ENCODE measurements at regions not wholly inside any gene's neighbourhood (a gene's known extent, or its start where the extent isn't known, plus 50 kb on each side); places are given as distances from the start of the nearest gene placed in this dataset.
"Not testable (repeated sequence)": the region's sequence is repeated elsewhere in the genome, so short reads cannot be mapped to it uniquely, and the experiment has no call there.

DNA sequence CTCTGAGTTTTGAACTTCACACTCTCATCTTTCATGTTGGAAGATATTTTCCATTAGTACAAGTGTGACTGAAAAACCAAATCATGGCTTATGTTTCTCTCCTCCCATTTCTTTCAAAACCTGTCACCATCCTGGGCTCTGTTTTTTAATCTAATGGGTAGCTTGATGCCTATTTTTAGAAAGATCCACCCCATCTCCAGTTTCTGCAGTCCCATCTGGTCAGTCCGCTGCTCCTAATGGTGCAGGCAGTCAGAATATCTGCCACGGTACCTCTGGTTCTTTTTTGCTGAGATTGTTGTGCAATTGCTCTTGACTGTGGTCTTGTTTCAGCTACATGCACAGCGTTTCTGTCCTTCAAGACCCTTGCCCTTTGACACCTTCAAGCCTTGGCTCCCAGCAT, 240.9 kb upstream of the CADM2 start:
- Histone ChIP-seq H3K4me3 (ENCODE audit: control insufficient read depth in 1 of 7, extremely low read depth in 1 of 7, insufficient read depth in 4 of 7, low read depth in 2 of 7, low read length in 6 of 7) (no peak overlapping the region), H3K27me3 (replicated peaks in 2 of 5; ENCODE audit: control insufficient read depth in 4 of 5, insufficient read depth in 5 of 5, low read length in 4 of 5) (no peaks in the 10 kb centered on the region), H3K9me3 (ENCODE audit: control extremely low read depth in 1 of 5, control insufficient read depth in 4 of 5, insufficient read depth in 2 of 5, low read depth in 1 of 5, low read length in 4 of 5) (peaks cover 0 to 2% (median 0%) of the 10 kb centered on the region in 5 experiments), H3K36me3 (ENCODE audit: control insufficient read depth in 4 of 4, insufficient read depth in 4 of 4, low read length in 3 of 4) (no peaks in the 10 kb centered on the region), H3K27ac (ENCODE audit: insufficient read depth in 1 of 2, low read depth in 1 of 2, low read length in 2 of 2, poor library complexity in 1 of 2, severe bottlenecking in 2 of 2) (no peak overlapping the region), H3K4me1 (ENCODE audit: control extremely low read depth in 1 of 4, control insufficient read depth in 4 of 4, insufficient read depth in 4 of 4, low read length in 3 of 4) (no peaks in the 10 kb centered on the region)
- ChIA-PET CTCF (no interaction called here), POLR2A (no interaction called here)
- WGBS (ENCODE audit: insufficient coverage) = 100% methylated on average over 2 of the region's 3 CpGs
- DNase-seq = no peak

DNA sequence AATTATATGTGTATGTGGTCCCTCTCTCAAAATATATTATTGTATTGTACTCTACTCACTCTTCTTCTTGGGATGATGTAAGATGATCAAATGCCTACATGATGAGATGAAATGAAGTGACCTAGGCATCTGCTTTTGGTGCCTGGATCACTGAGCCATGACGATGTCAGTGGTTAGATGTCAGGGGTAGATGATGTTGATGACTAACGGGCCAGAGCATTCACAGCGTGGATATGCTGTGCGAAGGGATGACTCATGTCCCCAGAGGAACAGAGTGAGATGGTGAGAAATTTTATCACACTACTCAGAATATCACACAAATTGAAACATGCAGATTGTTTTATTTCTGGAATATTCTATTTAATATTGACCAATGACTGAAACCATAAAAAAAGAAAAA, 233.9 kb upstream of the CADM2 start:
- Histone ChIP-seq H3K9me3 (ENCODE audit: control extremely low read depth in 1 of 5, control insufficient read depth in 4 of 5, insufficient read depth in 2 of 5, low read depth in 1 of 5, low read length in 4 of 5) (no peaks in the 10 kb centered on the region), H3K4me3 (ENCODE audit: control insufficient read depth in 1 of 7, extremely low read depth in 1 of 7, insufficient read depth in 4 of 7, low read depth in 2 of 7, low read length in 6 of 7) (no peak overlapping the region), H3K27ac (ENCODE audit: insufficient read depth in 1 of 2, low read depth in 1 of 2, low read length in 2 of 2, poor library complexity in 1 of 2, severe bottlenecking in 2 of 2) (no peak overlapping the region), H3K27me3 (replicated peaks in 2 of 5; ENCODE audit: control insufficient read depth in 4 of 5, insufficient read depth in 5 of 5, low read length in 4 of 5) (no peaks in the 10 kb centered on the region), H3K36me3 (ENCODE audit: control insufficient read depth in 4 of 4, insufficient read depth in 4 of 4, low read length in 3 of 4) (no peaks in the 10 kb centered on the region), H3K4me1 (ENCODE audit: control extremely low read depth in 1 of 4, control insufficient read depth in 4 of 4, insufficient read depth in 4 of 4, low read length in 3 of 4) (no peaks in the 10 kb centered on the region)
- 100% methylated on average over 1 of the region's 4 CpGs for WGBS (ENCODE audit: insufficient coverage)
- ChIA-PET POLR2A (no interaction called here), CTCF (interaction anchor here (0.7 kb wide), 1 partner anchor 257 kb away, joined by 4 read pairs; no protein-coding TSS in a partner anchor)
- DNase-seq = peak in 2 of 3 donors; percentile 1 to 3

GRCh38 chr3:84727616-84728015, 231.2 kb upstream of the CADM2 start:
- no peaks in the 10 kb centered on the region for H3K9me3 ChIP-seq (ENCODE audit: control extremely low read depth in 1 of 5, control insufficient read depth in 4 of 5, insufficient read depth in 2 of 5, low read depth in 1 of 5, low read length in 4 of 5)
- WGBS (ENCODE audit: insufficient coverage) = no CpG with 5 or more reads among the region's 1 CpG
- POLR2A ChIA-PET = no interaction called here
- H3K27ac ChIP-seq (ENCODE audit: insufficient read depth in 1 of 2, low read depth in 1 of 2, low read length in 2 of 2, poor library complexity in 1 of 2, severe bottlenecking in 2 of 2) = no peak overlapping the region
- no peak overlapping the region for H3K4me3 ChIP-seq (ENCODE audit: control insufficient read depth in 1 of 7, extremely low read depth in 1 of 7, insufficient read depth in 4 of 7, low read depth in 2 of 7, low read length in 6 of 7)
- no peaks in the 10 kb centered on the region for H3K36me3 ChIP-seq (ENCODE audit: control insufficient read depth in 4 of 4, insufficient read depth in 4 of 4, low read length in 3 of 4)
- no peaks in the 10 kb centered on the region for H3K27me3 ChIP-seq (replicated peaks in 2 of 5; ENCODE audit: control insufficient read depth in 4 of 5, insufficient read depth in 5 of 5, low read length in 4 of 5)
- no peaks in the 10 kb centered on the region for H3K4me1 ChIP-seq (ENCODE audit: control extremely low read depth in 1 of 4, control insufficient read depth in 4 of 4, insufficient read depth in 4 of 4, low read length in 3 of 4)
- DNase-seq = no peak
- CTCF ChIA-PET = no interaction called here

GRCh38 chr3:84734731-84735130, 224.1 kb upstream of the CADM2 start:
- H3K27me3 ChIP-seq (replicated peaks in 2 of 5; ENCODE audit: control insufficient read depth in 4 of 5, insufficient read depth in 5 of 5, low read length in 4 of 5); H3K9me3 ChIP-seq (ENCODE audit: control extremely low read depth in 1 of 5, control insufficient read depth in 4 of 5, insufficient read depth in 2 of 5, low read depth in 1 of 5, low read length in 4 of 5); H3K4me3 ChIP-seq (ENCODE audit: control insufficient read depth in 1 of 7, extremely low read depth in 1 of 7, insufficient read depth in 4 of 7, low read depth in 2 of 7, low read length in 6 of 7); H3K27ac ChIP-seq (ENCODE audit: insufficient read depth in 1 of 2, low read depth in 1 of 2, low read length in 2 of 2, poor library complexity in 1 of 2, severe bottlenecking in 2 of 2); CTCF ChIA-PET; H3K36me3 ChIP-seq (ENCODE audit: control insufficient read depth in 4 of 4, insufficient read depth in 4 of 4, low read length in 3 of 4); H3K4me1 ChIP-seq (ENCODE audit: control extremely low read depth in 1 of 4, control insufficient read depth in 4 of 4, insufficient read depth in 4 of 4, low read length in 3 of 4); POLR2A ChIA-PET: not testable (repeated sequence)
- peak in 1 of 3 donors; percentile 24 for DNase-seq
- WGBS (ENCODE audit: insufficient coverage) = no CpG with 5 or more reads among the region's 1 CpG

DNA sequence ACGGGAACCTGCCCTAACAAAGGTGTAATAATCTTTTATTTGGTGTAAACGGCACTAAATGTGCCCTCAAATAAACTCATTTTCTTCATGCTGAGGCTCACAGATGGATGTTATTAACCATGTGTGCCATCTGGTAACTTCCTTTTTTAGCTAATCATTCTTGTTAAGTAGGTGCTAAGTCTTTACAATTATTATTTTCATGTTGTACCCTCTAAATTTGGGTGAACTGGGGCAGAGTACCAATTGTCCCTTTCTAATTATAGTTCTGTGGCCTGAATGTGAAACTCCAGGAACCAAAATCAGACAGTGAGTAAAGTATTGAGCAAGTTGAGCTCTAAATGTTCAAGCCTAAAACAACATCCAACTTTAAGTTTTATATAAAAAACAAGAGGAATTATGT, 220.7 kb upstream of the CADM2 start:
- POLR2A ChIA-PET = no interaction called here
- no peaks in the 10 kb centered on the region for H3K36me3 ChIP-seq (ENCODE audit: control insufficient read depth in 4 of 4, insufficient read depth in 4 of 4, low read length in 3 of 4)
- no CpG with 5 or more reads among the region's 2 CpGs for WGBS (ENCODE audit: insufficient coverage)
- H3K4me3 ChIP-seq (ENCODE audit: control insufficient read depth in 1 of 7, extremely low read depth in 1 of 7, insufficient read depth in 4 of 7, low read depth in 2 of 7, low read length in 6 of 7) = no peak overlapping the region
- no peak for DNase-seq
- H3K27ac ChIP-seq (ENCODE audit: insufficient read depth in 1 of 2, low read depth in 1 of 2, low read length in 2 of 2, poor library complexity in 1 of 2, severe bottlenecking in 2 of 2) = no peak overlapping the region
- no peaks in the 10 kb centered on the region for H3K4me1 ChIP-seq (ENCODE audit: control extremely low read depth in 1 of 4, control insufficient read depth in 4 of 4, insufficient read depth in 4 of 4, low read length in 3 of 4)
- H3K27me3 ChIP-seq (replicated peaks in 2 of 5; ENCODE audit: control insufficient read depth in 4 of 5, insufficient read depth in 5 of 5, low read length in 4 of 5) = no peaks in the 10 kb centered on the region
- no peaks in the 10 kb centered on the region for H3K9me3 ChIP-seq (ENCODE audit: control extremely low read depth in 1 of 5, control insufficient read depth in 4 of 5, insufficient read depth in 2 of 5, low read depth in 1 of 5, low read length in 4 of 5)
- CTCF ChIA-PET = no interaction called here

DNA sequence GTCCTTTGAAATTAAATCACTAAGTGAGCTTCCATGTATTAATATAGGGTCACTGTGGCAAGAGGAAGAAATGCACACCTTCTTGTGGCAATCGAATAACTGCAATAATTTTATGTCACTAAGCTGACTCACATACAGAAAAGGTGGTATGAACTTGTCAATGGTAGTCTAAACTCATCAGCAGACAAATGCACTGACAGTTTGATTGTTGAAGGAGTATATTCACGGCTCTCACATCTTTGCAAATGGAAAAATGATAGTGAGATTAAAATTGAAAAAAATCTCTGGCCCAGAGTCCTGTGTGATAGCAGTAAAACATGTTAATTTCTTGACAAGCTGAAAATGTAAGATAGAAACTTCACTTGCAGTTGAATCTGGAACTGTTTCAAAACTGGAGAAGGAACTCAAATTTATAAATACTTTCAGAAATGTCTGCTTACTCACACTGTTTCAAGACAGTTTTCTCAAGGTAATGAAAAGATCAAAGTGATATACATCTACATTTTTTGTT, 215.8 kb upstream of the CADM2 start:
- Histone ChIP-seq H3K4me1 (ENCODE audit: control extremely low read depth in 1 of 4, control insufficient read depth in 4 of 4, insufficient read depth in 4 of 4, low read length in 3 of 4) (no peaks in the 10 kb centered on the region), H3K27me3 (replicated peaks in 2 of 5; ENCODE audit: control insufficient read depth in 4 of 5, insufficient read depth in 5 of 5, low read length in 4 of 5) (no peaks in the 10 kb centered on the region), H3K9me3 (ENCODE audit: control extremely low read depth in 1 of 5, control insufficient read depth in 4 of 5, insufficient read depth in 2 of 5, low read depth in 1 of 5, low read length in 4 of 5) (no peaks in the 10 kb centered on the region), H3K4me3 (ENCODE audit: control insufficient read depth in 1 of 7, extremely low read depth in 1 of 7, insufficient read depth in 4 of 7, low read depth in 2 of 7, low read length in 6 of 7) (no peak overlapping the region), H3K36me3 (ENCODE audit: control insufficient read depth in 4 of 4, insufficient read depth in 4 of 4, low read length in 3 of 4) (no peaks in the 10 kb centered on the region), H3K27ac (ENCODE audit: insufficient read depth in 1 of 2, low read depth in 1 of 2, low read length in 2 of 2, poor library complexity in 1 of 2, severe bottlenecking in 2 of 2) (no peak overlapping the region)
- DNase-seq = no peak
- POLR2A ChIA-PET = no interaction called here
- 86% methylated on average over 1 of the region's 2 CpGs for WGBS (ENCODE audit: insufficient coverage)
- CTCF ChIA-PET = no interaction called here

DNA sequence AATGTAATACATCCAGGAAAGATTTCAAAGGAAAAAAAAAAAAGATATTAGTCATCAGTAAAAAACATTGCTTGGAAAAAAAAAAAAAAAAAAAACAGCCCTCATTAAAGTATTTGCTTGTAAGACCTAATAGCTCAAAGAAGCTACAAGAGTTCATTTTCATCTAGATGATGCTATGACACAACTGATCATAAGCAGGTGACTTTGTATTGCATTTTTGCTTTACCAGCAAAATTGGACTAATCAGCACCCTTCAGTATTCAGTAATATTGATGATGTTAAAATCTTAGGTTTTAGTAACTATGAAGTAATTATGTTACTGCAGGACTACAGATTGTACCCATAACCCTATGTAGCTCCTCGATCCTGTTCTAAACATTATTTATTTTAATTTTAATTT, 214.7 kb upstream of the CADM2 start:
- Histone ChIP-seq H3K9me3 (ENCODE audit: control extremely low read depth in 1 of 5, control insufficient read depth in 4 of 5, insufficient read depth in 2 of 5, low read depth in 1 of 5, low read length in 4 of 5) (no peaks in the 10 kb centered on the region), H3K27me3 (replicated peaks in 2 of 5; ENCODE audit: control insufficient read depth in 4 of 5, insufficient read depth in 5 of 5, low read length in 4 of 5) (no peaks in the 10 kb centered on the region), H3K36me3 (ENCODE audit: control insufficient read depth in 4 of 4, insufficient read depth in 4 of 4, low read length in 3 of 4) (no peaks in the 10 kb centered on the region), H3K4me3 (ENCODE audit: control insufficient read depth in 1 of 7, extremely low read depth in 1 of 7, insufficient read depth in 4 of 7, low read depth in 2 of 7, low read length in 6 of 7) (no peak overlapping the region), H3K27ac (ENCODE audit: insufficient read depth in 1 of 2, low read depth in 1 of 2, low read length in 2 of 2, poor library complexity in 1 of 2, severe bottlenecking in 2 of 2) (no peak overlapping the region), H3K4me1 (ENCODE audit: control extremely low read depth in 1 of 4, control insufficient read depth in 4 of 4, insufficient read depth in 4 of 4, low read length in 3 of 4) (no peaks in the 10 kb centered on the region)
- ChIA-PET CTCF (no interaction called here), POLR2A (no interaction called here)
- DNase-seq = no peak
- no CpG with 5 or more reads among the region's 1 CpG for WGBS (ENCODE audit: insufficient coverage)
